HT1080 (cell line): ENCODE measurements at regions not wholly inside any gene's neighbourhood (a gene's known extent, or its start where the extent isn't known, plus 50 kb on each side); places are given as distances from the start of the nearest gene placed in this dataset.

Source experiments
- DNase-seq: peaks from one replicate; pipeline ENCODE4 v3.0.0-alpha.2; 2015; ENCODE audit warnings: low read depth

- no peak for DNase-seq
Observed at GRCh38 chr10:59082249-59082648, 94.2 kb upstream of the PHYHIPL start.

DNA sequence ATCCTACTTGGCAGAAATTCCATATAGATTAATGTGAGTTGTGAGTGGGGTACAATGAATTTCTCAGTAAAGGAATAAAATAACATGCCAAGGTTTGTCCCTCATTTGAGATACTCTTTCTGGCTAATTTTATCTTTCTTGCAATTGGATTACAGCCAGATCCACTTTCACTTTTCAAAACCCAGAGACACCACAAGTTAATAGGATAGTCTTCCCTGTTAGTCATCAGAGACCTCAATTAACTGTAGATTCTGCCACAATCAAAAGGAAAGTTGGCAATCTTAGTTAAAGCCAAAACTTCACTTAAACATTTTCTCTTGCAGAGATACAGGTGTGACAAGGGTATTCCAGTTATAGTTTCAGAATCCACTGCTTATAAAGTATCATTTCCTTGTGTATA is 91.4 kb upstream of the PHYHIPL start:
- DNase-seq = no peak

GRCh38 chr10:59085711-59086502 is 90.5 kb upstream of the PHYHIPL start:
- DNase-seq = no peak

- DNase-seq = no peak
Observed at GRCh38 chr10:59087486-59087885, 89.0 kb upstream of the PHYHIPL start.

GRCh38 chr10:59088912-59089573 is 87.4 kb upstream of the PHYHIPL start:
- DNase-seq = no peak

DNA sequence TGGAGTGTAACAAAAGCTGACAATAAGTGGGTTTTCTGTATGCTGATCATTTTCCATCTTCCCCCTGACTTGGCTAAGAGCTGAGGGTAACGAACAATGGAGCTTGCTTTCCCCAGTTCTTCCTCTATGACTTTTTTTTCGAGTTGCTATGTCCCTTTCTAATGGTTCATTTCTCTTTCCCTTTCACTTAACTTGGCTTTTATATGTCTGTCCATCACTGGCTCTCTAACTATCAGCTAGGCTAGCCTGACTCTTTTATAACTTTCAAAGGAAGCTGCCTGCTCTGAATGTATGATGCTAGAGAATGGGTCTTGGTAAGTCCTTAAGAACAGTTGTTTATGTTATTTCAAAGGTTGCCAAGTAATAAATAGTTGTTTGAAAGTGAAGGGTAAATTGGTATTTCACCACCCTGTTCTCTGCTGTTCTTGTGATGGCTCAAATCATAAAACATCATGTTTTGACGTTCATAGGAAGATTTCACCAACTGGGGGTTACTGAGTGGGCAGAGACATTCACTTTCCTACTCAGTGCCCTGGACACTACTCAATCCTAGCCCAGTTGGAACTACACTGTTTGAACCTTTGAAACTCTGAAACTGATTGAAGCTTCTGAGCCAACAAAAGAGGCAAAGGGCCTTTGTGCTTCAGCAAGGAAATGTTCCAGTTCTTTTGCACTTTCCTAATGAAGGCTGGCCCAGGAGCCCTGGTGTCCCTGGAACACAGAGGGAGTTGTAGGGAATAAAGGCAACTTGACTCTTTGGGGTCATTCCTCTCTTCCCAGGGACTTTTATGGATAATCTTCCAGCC is 85.4 kb upstream of the PHYHIPL start:
- no peak for DNase-seq

- DNase-seq = no peak
Observed at GRCh38 chr10:59093461-59093860, 83.0 kb upstream of the PHYHIPL start.

GRCh38 chr10:59096631-59097030 is 79.8 kb upstream of the PHYHIPL start:
- no peak for DNase-seq

DNA sequence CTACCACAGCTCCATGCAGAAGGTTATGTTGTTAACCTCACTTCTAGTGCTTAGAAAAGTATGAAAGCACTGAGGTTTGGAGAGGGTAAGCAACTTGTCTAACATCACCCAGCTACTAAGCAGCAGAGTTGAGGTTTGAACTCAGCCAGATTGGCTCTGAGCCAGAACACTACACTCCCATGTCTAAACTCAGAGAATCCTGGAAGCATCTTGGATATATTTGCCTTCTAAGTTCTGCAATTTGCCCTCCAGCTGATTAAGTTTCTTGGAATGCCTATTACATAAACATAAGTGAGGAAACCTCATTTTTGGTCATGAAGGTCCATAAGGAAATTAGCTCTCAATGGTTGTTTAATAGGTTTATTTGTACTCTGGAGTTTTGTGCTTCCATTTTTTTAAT is 78.1 kb upstream of the PHYHIPL start:
- DNase-seq = no peak

DNA sequence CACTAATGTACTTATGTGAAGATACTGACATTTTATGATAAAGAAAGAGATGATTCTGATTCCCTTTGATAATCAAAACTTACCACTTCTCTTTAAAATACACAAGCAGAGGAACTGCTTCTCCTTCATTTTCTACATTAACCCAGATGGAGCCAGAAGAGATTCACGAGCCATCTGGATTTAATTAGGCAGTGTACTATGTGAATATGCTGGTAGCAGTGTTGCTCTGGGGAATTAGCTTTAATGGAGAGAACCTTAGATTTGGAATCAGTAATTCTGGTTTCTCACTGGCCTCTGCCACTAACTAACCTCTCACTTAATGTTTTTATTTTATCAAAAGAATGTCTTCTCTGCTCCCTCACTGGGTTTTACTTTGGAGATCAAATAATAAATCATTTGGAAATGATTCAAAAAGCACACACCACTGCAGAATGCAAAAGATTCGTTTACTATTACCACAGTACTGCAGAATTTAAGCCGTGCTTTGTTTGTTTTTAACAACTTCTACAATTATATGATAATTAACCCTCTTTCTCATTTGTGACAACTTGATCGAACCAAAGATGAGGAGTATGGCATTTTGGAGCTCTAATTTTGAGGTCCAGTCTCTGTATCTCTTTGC is 77.5 kb upstream of the PHYHIPL start:
- DNase-seq = no peak

DNA sequence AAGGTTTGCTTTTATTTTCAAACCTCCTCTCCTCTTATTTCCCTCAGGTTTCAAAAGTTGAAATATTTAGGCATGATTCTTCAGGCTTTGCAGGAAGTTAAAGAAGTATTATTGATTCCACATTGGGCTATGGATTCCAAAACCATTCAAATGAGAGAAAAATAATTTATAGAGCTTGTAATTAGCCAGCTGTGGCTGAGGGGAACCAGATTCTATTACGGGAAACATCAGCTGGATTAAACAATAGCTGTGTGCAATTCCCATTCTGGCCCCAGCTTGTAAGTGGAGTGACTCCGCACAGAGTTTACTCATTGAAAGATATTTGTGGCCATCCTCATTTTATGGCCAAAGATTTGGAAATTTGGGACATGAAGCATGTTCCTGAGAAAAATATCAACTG is 77.0 kb upstream of the PHYHIPL start:
- no peak for DNase-seq

- no peak for DNase-seq
Observed at GRCh38 chr10:59102394-59102793, 74.0 kb upstream of the PHYHIPL start.

DNA sequence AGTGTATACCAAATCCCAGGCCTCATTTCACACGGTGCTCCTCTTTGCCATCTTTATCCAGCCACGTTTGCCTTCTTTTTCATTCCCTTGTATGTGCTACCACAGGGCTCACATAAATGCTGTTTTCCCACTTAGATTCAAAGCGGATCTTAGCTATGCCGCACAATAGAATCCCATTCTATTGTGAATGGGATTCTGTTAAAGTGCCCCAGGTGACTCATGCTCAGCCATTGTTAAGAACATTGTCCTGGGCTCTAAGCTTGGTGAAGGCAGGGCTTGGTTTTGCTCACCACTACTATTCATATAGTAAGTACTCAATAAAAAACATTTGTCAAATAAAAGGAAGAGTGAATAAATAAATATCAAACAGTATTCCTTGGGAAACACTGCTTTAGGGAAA is 72.3 kb upstream of the PHYHIPL start:
- DNase-seq = no peak

- no peak for DNase-seq
Observed at GRCh38 chr10:59106441-59106840, 70.0 kb upstream of the PHYHIPL start.

- DNase-seq = no peak
Observed at GRCh38 chr10:59107147-59107546, 69.3 kb upstream of the PHYHIPL start.

- no peak for DNase-seq
Observed at GRCh38 chr10:59108296-59108870, 68.1 kb upstream of the PHYHIPL start.

DNA sequence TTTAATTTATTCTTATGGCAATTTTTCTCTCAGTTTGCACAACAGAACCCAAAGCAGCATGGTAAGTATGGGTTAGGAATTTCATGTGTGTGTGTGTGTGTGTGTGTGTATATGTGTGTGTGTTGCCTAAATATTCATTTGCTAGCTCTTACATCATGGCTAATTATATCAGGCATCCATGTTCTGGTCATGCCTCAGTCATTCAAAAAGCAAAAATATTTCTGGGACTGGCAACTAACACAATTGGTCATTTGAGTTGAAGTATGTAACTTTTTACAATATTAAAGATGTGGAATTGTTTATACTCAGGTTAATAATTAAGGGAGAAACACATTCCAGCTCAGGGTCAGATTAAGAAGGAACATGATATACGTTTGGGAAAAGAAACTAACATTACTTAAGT is 67.6 kb upstream of the PHYHIPL start:
- no peak for DNase-seq

DNA sequence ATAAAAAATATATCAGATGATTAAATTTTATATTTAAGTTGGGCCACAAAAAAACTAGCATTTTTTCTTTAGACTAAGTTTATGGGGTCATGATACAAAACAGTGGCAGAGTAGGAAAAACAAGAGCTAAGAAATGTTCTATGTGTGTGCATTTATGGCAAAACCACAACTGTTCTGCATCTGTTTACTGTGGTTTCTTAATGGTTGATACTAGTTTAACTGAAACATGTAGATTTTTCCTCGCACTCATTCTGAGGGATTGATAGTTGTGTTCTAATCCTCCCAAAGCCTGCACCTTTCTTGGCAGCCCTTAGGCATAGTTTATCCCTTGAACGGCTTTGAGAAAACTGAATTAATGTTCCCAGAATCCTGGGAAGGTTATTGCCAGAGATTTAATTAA is 66.6 kb upstream of the PHYHIPL start:
- no peak for DNase-seq

- no peak for DNase-seq
Observed at GRCh38 chr10:59124187-59124586, 52.3 kb upstream of the PHYHIPL start.

GRCh38 chr10:59125666-59126065 is 50.8 kb upstream of the PHYHIPL start:
- DNase-seq = no peak

GRCh38 chr10:59126261-59126660 is 50.2 kb upstream of the PHYHIPL start:
- DNase-seq = no peak
